ENCODE measurements at regions not wholly inside any gene's neighbourhood (a gene's known extent, or its start where the extent isn't known, plus 50 kb on each side); places are given as distances from the start of the nearest gene placed in this dataset.

GRCh38 chr1:104932949-104933679 lies 1183.4 kb downstream of the AMY1C start:
- no peak overlapping the region for H2BK12ac ChIP-seq (ENCODE audit: insufficient read length, low read depth, low read length)
- H3K18ac ChIP-seq (ENCODE audit: insufficient read length, low read depth, low read length), result no peak overlapping the region
- no peak overlapping the region for H2BK20ac ChIP-seq (ENCODE audit: low read depth, low read length, poor library complexity, severe bottlenecking)
- H2BK5ac ChIP-seq (ENCODE audit: insufficient read length, low read length), result no peak overlapping the region
- H3K9me3 Mint-ChIP-seq, result peaks cover 0 to 2% of the 10 kb centered on the region in 2 experiments; a peak in 4 of 5 replicates
- H3K4me2 ChIP-seq (ENCODE audit: insufficient read depth, insufficient read length, low read length), result no peak overlapping the region
- H3K4ac ChIP-seq (ENCODE audit: low read depth, low read length), result no peak overlapping the region
- no peak overlapping the region for H2BK15ac ChIP-seq (ENCODE audit: low read depth, low read length)
- H3K79me1 ChIP-seq (ENCODE audit: insufficient read depth, low read depth, low read length, poor library complexity, severe bottlenecking), result no peaks in the 10 kb centered on the region
- no peak overlapping the region for H3K56ac ChIP-seq (ENCODE audit: insufficient read length, low read depth, low read length)
- H4K20me1 ChIP-seq (ENCODE audit: control insufficient read depth, insufficient read depth, insufficient read length), result no peaks in the 10 kb centered on the region
- H3K9me3 ChIP-seq (ENCODE audit: control insufficient read depth, low read depth, low read length), result no peaks in the 10 kb centered on the region
- TF ChIP-seq CTCF (conservative IDR thresholded peaks at IDR 0.05), result no peak
- WGBS (ENCODE audit: extremely low coverage, insufficient read length, low lambda C conversion rate), result no CpG with 5 or more reads among the region's 14 CpGs
- no peak overlapping the region for H4K91ac ChIP-seq (ENCODE audit: insufficient read length, low read depth, low read length)
- H3K4me1 ChIP-seq (ENCODE audit: insufficient read depth, low read length), result no peaks in the 10 kb centered on the region
- H4K5ac ChIP-seq (ENCODE audit: insufficient read length, low read depth, low read length), result no peak overlapping the region
- no peak overlapping the region for H3T11ph ChIP-seq (ENCODE audit: low read length)
- no peak overlapping the region for H2AK5ac ChIP-seq (ENCODE audit: insufficient read length, low read length)
- H3K9ac ChIP-seq (ENCODE audit: extremely low read depth, insufficient read length, low read length), result no peak overlapping the region
- H3K4me1 Mint-ChIP-seq, result no peaks in the 10 kb centered on the region
- no peak overlapping the region for H3K27ac ChIP-seq (ENCODE audit: insufficient read length, low read depth, low read length)
- H3K79me2 ChIP-seq (ENCODE audit: insufficient read depth, low read length), result no peaks in the 10 kb centered on the region
- 0 out of 7 replicates have a peak, but pooled peaks cover 0 to 2% (median 0%) of the 10 kb centered on the region in 3 experiments for H3K36me3 Mint-ChIP-seq (ENCODE audit: insufficient read depth in 1 of 3, low read depth in 3 of 3)
- DNase-seq, result no peak
- no peak overlapping the region for H3K14ac ChIP-seq (ENCODE audit: insufficient read depth, low read length)
- H3K27me3 ChIP-seq (ENCODE audit: insufficient read depth, low read length), result no peaks in the 10 kb centered on the region
- H3K27ac Mint-ChIP-seq, result no peak overlapping the region
- no peaks in the 10 kb centered on the region for H3K23me2 ChIP-seq (ENCODE audit: insufficient read length, low read depth, low read length, poor library complexity, severe bottlenecking)
- H4K8ac ChIP-seq (replicated peaks; ENCODE audit: insufficient read length, low read depth, low read length), result no peak overlapping the region
- no peak overlapping the region for H2BK120ac ChIP-seq (ENCODE audit: low read depth, low read length, poor library complexity, severe bottlenecking)
- H3K23ac ChIP-seq (ENCODE audit: insufficient read length, low read depth, low read length), result no peak overlapping the region
- peaks cover 1% of the 10 kb centered on the region; the same call in 1 of the 2 replicates for H3K27me3 Mint-ChIP-seq (ENCODE audit: low read depth)
- H3K4me3 Mint-ChIP-seq, result no peak overlapping the region
- H2AFZ ChIP-seq (ENCODE audit: low read length), result no peak overlapping the region

Data from H9 (cell line).